ENCODE measurements at regions not wholly inside any gene's neighbourhood (a gene's known extent, or its start where the extent isn't known, plus 50 kb on each side); places are given as distances from the start of the nearest gene placed in this dataset.
A peak's percentile ranks its signal among the peaks of the same experiment; 100 is the strongest.

- TF ChIP-seq ZNF462 (CRISPR knock-in tag; IDR thresholded peaks at IDR 0.05): no peak
Measured at GRCh38 chrX:99782516-99783040, 627.5 kb downstream of the PCDH19 start (continued).

DNA sequence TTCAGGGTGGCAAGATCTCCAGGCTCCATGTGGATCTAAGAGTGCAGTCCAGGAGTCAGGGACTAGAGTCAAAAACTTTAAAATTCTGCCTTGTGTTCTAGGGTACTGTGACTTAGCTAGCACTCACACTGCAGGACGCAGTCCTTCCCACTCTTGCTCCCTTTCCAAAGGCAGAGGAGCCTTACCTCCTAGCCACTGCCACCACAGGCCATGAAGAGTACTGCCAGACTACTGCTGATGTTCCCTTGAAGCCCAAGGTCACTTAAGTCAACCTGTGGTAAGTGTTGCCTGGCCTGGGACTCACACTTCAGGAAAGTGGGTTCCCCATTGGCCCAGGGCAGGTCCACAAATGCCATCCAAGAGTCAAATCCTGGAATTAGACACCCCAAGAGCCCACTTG is 632.2 kb downstream of the PCDH19 start:
- no peaks in the 10 kb centered on the region for H3K27me3 ChIP-seq (ENCODE audit: insufficient read depth)
- no peak overlapping the region for H3K4me3 Mint-ChIP-seq
- H3K4me2 ChIP-seq: no peak overlapping the region
- no peaks in the 10 kb centered on the region for H3K79me2 ChIP-seq (replicated peaks; ENCODE audit: insufficient read depth)
- no peaks in the 10 kb centered on the region for H3K36me3 Mint-ChIP-seq (ENCODE audit: low read depth)
- H3K4me1 ChIP-seq (ENCODE audit: insufficient read depth): no peaks in the 10 kb centered on the region
- H3K9me2 ChIP-seq (ENCODE audit: insufficient read depth): no peaks in the 10 kb centered on the region
- ATAC-seq (no peak), DNase-seq (ENCODE audit: low spot score) (peak; percentile 2)
- H3K27ac Mint-ChIP-seq: no peak overlapping the region
- no peaks in the 10 kb centered on the region for H4K20me1 ChIP-seq (replicated peaks; ENCODE audit: insufficient read depth)
- H2AFZ ChIP-seq: no peak overlapping the region
- H3K27ac ChIP-seq (ENCODE audit: low read depth): no peak overlapping the region
- H3K36me3 ChIP-seq (ENCODE audit: insufficient read depth): no peaks in the 10 kb centered on the region
- no peaks in the 10 kb centered on the region for H3K4me1 Mint-ChIP-seq
- no peak overlapping the region for H3K4me3 ChIP-seq
- H3K9me3 Mint-ChIP-seq: no peaks in the 10 kb centered on the region; the same call in 2 of the 3 replicates
- H3K27me3 Mint-ChIP-seq (ENCODE audit: insufficient read depth, low read depth, poor library complexity): peaks cover 3% of the 10 kb centered on the region
- no peaks in the 10 kb centered on the region for H3F3A ChIP-seq (replicated peaks; ENCODE audit: low read depth)
- TF ChIP-seq ZNF114 (CRISPR knock-in tag; IDR thresholded peaks at IDR 0.05) (no peak), ZNF331 (CRISPR knock-in tag; IDR thresholded peaks at IDR 0.05; ENCODE audit: low read depth) (no peak), JUNB (IDR thresholded peaks at IDR 0.05; ENCODE audit: unreplicated experiment) (no peak), EZH2phosphoT487 (IDR thresholded peaks at IDR 0.05; ENCODE audit: unreplicated experiment) (no peak), ZNF462 (CRISPR knock-in tag; IDR thresholded peaks at IDR 0.05) (no peak)
- TF ChIP-seq, protein P1, sequence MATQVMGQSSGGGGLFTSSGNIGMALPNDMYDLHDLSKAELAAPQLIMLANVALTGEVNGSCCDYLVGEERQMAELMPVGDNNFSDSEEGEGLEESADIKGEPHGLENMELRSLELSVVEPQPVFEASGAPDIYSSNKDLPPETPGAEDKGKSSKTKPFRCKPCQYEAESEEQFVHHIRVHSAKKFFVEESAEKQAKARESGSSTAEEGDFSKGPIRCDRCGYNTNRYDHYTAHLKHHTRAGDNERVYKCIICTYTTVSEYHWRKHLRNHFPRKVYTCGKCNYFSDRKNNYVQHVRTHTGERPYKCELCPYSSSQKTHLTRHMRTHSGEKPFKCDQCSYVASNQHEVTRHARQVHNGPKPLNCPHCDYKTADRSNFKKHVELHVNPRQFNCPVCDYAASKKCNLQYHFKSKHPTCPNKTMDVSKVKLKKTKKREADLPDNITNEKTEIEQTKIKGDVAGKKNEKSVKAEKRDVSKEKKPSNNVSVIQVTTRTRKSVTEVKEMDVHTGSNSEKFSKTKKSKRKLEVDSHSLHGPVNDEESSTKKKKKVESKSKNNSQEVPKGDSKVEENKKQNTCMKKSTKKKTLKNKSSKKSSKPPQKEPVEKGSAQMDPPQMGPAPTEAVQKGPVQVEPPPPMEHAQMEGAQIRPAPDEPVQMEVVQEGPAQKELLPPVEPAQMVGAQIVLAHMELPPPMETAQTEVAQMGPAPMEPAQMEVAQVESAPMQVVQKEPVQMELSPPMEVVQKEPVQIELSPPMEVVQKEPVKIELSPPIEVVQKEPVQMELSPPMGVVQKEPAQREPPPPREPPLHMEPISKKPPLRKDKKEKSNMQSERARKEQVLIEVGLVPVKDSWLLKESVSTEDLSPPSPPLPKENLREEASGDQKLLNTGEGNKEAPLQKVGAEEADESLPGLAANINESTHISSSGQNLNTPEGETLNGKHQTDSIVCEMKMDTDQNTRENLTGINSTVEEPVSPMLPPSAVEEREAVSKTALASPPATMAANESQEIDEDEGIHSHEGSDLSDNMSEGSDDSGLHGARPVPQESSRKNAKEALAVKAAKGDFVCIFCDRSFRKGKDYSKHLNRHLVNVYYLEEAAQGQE (IDR thresholded peaks at IDR 0.05; ENCODE audit: unreplicated experiment): no peak

All from GM23338 (cell line).